Hepatocyte (in vitro differentiated cells): ENCODE measurements at regions not wholly inside any gene's neighbourhood (a gene's known extent, or its start where the extent isn't known, plus 50 kb on each side); places are given as distances from the start of the nearest gene placed in this dataset.
"Not testable (repeated sequence)": the region's sequence is repeated elsewhere in the genome, so short reads cannot be mapped to it uniquely, and the experiment has no call there.

Experiments
- CTCF ChIP-seq: fragments of 200-600 bp; sonication (generic); IDR thresholded peaks from 2 replicates; pipeline ENCODE4 v1.5.1; 2016; ENCODE audit warnings: antibody characterized with exemption, mild to moderate bottlenecking; ENCODE audit not compliant: poor library complexity
- EZH2 ChIP-seq: fragments of 200-600 bp; sonication (generic); IDR thresholded peaks from 2 replicates; pipeline ENCODE4 v1.6.1; 2016; ENCODE audit warnings: antibody characterized with exemption, mild to moderate bottlenecking, borderline replicate concordance
- EZH2phosphoT487 ChIP-seq: fragments of 200-600 bp; sonication (generic); IDR thresholded peaks from one replicate; pipeline ENCODE4 v1.6.1; 2018; ENCODE audit warnings: antibody characterized with exemption, mild to moderate bottlenecking, low read depth, moderate library complexity; ENCODE audit not compliant: unreplicated experiment, severe bottlenecking

- peak; percentile 36 for TF ChIP-seq CTCF
- TF ChIP-seq EZH2phosphoT487, EZH2: not testable (repeated sequence)
Observed at GRCh38 chr17:15849054-15849453, 95.9 kb upstream of the ADORA2B start.
